ENCODE measurements at regions not wholly inside any gene's neighbourhood (a gene's known extent, or its start where the extent isn't known, plus 50 kb on each side); places are given as distances from the start of the nearest gene placed in this dataset.

GRCh38 chr7:112575864-112576263, 95.1 kb downstream of the LSMEM1 start:
- TF ChIP-seq CTCF (conservative IDR thresholded peaks at IDR 0.05) (no peak), EZH2 (IDR thresholded peaks at IDR 0.05; ENCODE audit: low read depth) (no peak)
